HG02852 (cell line): ENCODE measurements at regions not wholly inside any gene's neighbourhood (a gene's known extent, or its start where the extent isn't known, plus 50 kb on each side); places are given as distances from the start of the nearest gene placed in this dataset.
A peak's percentile ranks its signal among the peaks of the same experiment; 100 is the strongest.

Experiments used
- ATAC-seq: cut with Tn5 transposase; IDR thresholded peaks from one replicate; pipeline ENCODE4 v1.9.1; 2021; ENCODE audit warnings: mild to moderate bottlenecking, moderate library complexity; ENCODE audit not compliant: unreplicated experiment

GRCh38 chr4:107187091-107187490, 151.0 kb upstream of the DKK2 start:
- ATAC-seq: no peak

DNA sequence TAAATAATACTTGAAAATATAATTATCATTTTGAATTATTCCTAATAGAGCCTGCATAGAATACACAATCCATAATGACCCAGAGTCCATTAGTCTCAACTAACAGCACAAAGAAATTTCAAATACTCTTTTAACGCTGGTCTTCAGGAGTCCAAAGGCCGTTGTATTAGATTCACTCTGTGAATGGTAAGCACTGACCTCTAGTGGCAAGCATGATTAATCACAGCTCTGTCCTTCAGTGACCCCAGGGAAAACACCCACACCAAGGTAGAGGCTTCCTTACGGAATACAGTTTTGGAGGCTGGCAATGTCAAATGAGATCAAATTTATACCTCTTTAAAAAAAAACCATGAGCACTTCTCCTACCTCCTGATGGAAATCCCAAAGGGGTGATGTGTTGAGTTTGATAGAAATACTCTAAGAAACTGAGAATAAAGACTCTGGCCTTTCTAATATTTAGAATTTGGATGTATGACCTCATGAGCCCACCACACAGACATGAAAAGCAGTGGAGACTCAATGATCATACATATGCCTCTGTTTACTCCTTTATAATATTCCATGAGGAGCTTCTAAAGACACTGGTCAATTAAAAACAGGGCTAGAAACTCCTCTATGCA, 147.2 kb upstream of the DKK2 start:
- peak; percentile 100 for ATAC-seq

- ATAC-seq: no peak
These were observed 146.2 kb upstream of the DKK2 start for GRCh38 chr4:107182347-107182746.

DNA sequence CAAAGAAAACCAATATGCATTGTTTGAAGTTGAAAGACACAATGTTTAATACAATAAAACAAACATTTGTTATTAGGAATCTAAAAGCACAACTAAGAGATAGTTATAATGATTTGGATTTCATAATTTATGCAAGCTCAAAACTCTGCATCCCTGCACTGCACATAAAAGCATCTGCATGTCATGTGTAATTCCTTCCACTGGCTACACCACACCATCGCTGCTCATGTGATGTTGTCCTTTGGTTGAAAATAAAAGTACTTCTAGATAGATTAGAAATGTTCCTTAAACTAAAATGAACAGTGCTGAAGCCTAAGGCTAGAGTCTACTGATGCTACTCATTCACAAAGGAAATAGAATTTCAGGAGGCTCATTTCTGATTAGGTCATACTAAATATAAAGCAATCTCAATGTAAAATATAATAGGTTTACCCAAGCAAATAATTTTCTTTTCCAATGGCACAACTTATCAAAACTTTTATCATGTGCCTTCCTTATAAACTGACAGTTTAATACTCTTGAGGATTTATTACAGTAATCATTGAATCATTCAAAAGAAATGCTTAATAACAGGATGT, 130.8 kb upstream of the DKK2 start:
- ATAC-seq: no peak

DNA sequence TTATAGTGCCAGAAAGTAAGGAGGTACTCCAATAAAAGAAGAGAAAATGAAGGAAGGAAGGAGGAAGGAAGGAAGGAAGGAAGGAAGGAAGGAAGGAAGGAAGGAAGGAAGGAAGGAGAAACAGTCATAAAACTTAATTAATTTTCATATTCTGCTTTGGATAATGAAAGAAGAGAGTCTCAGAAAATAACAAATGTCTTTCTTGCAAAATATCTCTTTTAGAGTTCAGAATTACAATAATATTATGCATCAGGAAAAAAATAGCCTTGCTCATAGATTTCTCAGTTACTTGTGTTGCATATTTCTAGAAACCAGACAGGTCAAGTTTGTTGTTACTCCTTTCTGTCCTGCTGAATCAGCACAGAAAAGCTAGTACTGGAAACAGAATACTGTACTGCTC, 130.1 kb upstream of the DKK2 start:
- no peak for ATAC-seq

- ATAC-seq: no peak
These were observed 128.9 kb upstream of the DKK2 start for GRCh38 chr4:107164962-107165475.

- no peak for ATAC-seq
These were observed 120.3 kb upstream of the DKK2 start for GRCh38 chr4:107156443-107156842.

- ATAC-seq: no peak
These were observed 119.3 kb upstream of the DKK2 start for GRCh38 chr4:107155366-107155765.

GRCh38 chr4:107153956-107154355, 117.8 kb upstream of the DKK2 start:
- no peak for ATAC-seq

DNA sequence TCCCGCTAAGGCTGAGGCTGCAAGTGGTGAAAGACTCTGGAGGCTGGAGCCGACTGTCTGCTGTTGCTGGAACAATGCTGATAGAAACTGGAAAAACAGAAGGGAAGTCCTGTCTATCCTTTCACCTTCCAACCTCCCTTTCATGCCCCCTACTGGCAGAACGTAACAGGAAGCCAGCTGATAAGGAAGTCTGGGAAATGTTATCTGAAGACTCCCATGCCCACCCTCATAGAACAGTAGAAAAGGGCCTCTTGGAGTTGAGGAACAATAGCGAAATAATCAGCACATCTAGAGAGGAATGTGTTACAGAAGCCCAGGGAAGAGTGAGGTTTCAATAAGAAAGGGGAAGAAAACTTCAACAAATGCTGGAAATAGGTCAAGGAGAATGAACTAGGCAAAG, 117.1 kb upstream of the DKK2 start:
- ATAC-seq: no peak

DNA sequence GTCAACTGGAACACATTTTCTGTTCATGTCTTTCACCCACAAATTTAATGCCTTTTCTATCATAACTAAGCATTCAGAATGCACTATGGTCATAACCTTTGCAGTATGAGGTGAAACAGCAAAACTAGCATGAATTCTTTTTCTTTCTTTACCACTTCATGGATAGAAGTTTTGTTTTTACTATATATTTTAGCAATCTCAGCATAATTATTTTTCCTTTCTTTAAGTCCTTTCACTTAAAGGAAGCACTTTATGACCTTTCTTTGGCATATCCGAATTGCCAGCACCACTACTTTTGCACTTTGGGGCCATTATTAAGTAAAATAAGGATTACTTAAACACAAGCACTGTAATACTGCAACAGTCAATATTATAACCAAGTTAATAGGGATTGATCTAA, 115.1 kb upstream of the DKK2 start:
- no peak for ATAC-seq

DNA sequence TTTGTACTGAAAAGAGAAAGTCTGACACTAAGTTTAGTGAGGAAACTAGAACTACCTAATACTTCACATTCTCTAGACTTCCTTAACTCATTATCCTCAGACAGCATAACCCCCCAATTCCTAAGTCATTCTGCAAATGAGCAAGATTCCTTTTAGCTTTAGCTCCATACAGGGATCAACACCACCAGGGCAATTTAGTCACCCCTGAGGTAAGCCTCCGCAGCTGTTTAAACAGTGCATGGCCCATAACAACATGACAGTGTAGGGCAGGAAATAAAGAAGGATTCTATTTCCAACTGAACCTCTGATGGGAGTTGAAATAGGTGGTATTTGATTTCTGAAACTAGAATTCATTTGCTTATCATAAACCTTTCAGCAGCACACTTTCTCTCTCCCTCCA, 112.8 kb upstream of the DKK2 start:
- no peak for ATAC-seq

DNA sequence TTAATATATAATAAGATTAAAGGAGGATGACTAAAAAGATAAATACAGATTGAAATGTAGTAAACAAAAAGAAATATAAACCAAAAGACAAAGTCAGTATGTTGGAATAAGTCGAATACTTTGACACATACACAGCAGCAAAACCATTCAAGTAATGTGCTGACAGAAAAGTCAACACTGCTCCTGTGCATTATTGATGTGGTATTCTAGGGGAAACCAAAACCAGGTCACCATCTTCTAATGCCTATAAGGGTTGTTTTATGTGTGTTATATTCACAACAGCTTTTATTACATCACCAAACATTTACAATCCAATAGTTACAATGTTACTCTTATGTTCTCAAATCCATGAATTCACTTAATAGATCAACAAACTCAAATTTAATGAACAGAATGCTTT, 111.8 kb upstream of the DKK2 start:
- ATAC-seq: no peak

DNA sequence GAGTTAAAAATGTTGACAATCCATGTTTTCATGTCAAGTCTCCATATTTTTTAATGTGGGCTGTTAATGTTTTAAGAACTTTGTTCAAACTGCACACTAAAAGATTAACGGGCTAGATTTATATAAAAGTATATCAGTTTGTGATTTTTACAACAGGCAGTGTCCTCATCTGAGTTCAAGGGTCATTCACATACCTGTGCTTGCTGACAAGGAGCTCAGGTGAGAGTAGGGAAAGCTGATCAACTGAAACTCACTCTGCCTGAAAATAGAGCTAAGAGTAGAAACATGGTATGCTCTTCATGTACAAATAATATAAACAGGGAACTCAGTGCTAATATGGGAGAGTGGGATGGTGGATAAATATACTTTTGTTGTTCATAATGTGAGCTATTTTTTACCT, 102.3 kb upstream of the DKK2 start:
- no peak for ATAC-seq

DNA sequence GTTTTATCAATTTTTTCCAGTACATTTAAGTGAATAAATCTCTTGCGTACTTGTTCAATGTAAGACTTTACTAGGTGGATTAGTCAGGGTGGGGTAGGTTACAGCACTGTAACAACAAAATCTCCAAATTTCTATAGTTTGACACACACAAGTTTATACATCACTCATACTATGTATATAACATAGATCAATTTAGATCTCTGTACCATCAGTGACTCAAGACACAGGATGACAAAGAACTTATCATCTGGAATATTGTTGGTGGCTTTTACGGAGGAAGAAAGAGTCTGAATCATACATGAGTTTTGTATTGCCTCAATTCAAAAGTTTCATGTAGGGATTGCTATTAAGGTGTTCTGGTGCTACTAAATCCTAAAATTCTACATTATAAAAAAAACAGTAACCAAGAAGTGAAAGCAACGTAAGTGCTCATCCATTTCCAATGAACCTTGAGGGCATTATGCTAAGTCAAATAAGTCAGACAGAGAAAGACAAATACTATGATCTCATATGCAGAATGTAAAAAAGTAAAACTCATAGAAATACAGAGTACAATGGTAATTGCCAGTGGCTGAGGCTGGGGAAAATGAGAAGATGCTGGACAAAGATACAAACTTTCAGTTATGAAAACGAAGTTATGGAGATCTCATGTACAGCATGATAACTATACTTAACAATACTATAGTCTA, 98.0 kb upstream of the DKK2 start:
- no peak for ATAC-seq

DNA sequence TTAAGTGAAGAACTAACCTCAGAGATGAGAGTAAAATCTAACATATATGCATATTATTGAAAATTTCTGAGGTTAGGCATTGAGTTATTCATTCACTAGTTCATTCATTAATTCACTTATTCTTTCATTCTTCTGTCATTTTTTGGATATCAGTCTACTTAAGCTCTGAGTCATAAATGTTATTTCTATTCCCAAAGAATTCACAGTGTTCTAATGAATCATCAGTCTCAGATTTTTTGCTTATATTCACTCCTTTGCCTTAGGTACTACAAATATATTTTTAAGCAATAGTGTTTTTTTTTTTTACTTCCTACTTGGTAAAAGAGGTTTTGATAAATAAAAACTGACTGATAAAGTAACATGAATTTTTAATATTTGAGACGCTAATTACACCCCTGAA, 95.2 kb upstream of the DKK2 start:
- no peak for ATAC-seq

GRCh38 chr4:107130157-107130556, 94.0 kb upstream of the DKK2 start:
- no peak for ATAC-seq

DNA sequence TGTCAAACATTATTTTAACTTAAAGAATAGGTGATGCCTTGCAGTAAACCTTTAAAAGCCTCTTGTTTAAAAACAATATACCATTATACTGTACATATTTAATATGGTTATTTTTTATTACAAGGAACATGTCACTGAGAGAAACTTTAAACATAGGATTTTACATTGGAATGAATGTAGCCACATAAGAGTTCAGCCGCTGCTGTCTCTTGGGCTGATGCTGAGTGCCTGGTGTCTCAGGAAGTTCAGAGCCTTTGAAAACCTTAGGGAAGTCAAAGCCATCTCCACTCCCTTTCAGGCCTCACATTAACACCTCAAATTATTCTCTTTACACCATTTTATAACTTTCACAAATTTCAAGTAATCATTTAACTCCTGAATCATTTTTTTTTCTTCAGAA, 93.5 kb upstream of the DKK2 start:
- no peak for ATAC-seq

DNA sequence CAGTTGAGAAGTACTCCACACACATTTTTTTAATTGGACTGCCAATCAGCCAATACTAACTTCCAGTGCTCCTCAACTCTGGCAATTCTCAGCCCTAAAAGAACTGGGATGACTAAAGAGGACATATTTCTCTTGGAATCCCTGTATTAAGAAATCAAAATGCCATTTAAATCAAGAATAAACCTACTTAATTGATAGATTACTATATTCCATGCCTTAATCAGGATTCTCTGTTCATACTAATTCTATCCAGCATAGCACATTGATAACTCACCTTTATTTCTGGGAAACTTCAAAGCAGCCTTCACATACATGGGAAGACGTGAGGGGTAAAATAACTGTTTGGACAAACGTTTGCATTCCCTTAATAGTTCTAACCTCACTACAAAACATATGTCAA, 93.0 kb upstream of the DKK2 start:
- ATAC-seq: no peak

GRCh38 chr4:107128116-107128515, 92.0 kb upstream of the DKK2 start:
- no peak for ATAC-seq

- no peak for ATAC-seq
These were observed 89.4 kb upstream of the DKK2 start for GRCh38 chr4:107125496-107125895.

DNA sequence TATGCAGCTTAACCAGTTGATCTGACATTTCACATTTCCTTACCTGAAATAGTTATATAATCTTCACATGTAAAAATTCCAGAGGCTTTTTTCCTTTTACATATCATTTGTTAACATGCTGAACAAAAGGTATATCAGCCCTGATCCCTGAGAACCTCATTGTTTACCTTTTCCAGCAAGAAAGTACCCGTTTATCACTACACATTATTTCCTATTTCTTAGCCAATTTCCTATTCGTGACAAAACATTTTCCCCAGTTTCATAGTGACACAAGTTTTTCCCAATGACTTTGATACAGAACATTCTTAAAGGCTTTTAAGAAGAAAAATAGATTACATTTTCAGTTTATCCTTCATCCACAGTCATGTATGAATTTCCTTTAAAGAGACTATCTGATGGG, 86.6 kb upstream of the DKK2 start:
- ATAC-seq: no peak
